ENCODE measurements at regions not wholly inside any gene's neighbourhood (a gene's known extent, or its start where the extent isn't known, plus 50 kb on each side); places are given as distances from the start of the nearest gene placed in this dataset.
A peak's percentile ranks its signal among the peaks of the same experiment; 100 is the strongest.

DNA sequence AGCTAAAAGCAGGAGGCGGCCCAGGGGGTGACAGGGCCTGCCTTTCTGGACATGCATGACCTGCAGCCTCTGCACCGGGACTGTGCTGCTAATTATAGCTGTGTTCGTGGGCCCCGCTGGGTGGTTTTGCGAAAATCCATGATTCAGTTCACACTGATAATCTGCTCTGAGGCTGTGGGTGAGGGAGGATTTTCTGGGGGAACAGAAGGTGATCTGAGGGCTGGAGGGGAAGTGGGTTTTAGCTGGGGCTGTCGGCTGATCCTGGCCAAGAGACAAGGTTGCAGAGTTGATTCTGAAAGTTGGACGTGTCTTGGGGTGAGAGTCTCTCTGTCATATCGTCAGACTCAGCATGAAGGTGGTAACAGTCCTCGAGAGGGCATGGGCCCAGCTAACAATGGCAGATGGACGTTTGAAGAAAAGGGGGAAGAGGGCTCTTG is 187.5 kb upstream of the ZNF469 start:
- Histone ChIP-seq H3K27ac (no peak overlapping the region), H3K36me3 (no peaks in the 10 kb centered on the region)
- peak overlapping the region; percentile 35 for H3K27ac Mint-ChIP-seq

DNA sequence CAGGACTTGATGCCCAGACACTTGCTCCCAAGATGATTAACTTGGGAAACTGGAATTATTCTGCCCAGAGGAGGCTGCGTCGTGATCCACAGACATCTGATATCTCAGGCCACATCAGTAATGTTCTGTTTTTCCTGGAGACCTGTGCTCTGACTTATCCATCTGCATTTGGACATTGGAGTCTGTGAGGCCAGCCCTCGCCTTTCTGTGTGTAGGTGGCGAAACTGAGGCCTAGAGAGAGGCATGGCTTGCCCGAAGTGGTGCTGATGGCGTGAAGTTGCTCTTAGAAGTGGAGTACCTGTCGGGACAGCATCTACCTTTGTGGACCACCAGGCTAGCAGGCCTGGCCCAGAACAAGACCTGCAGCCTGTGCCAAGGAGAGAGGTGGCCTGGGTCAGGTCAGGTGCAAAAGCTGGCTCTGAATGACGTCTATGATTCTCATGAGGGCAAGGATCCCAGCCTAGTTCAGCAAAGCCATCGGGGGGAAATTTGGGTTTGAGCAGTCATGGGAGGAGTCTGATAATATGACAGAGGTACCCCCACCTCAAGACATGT is 186.8 kb upstream of the ZNF469 start:
- Histone ChIP-seq H3K27ac (no peak overlapping the region), H3K79me2 (ENCODE audit: low read depth) (no peaks in the 10 kb centered on the region), H3K9ac (no peak overlapping the region), H3K27me3 (no peaks in the 10 kb centered on the region), H3K36me3 (no peaks in the 10 kb centered on the region), H3F3A (ENCODE audit: low read depth) (peaks cover 4% of the 10 kb centered on the region), H3K4me2 (no peak overlapping the region), H3K9me3 (ENCODE audit: low read depth) (no peaks in the 10 kb centered on the region), H3K4me3 (no peak overlapping the region), H2AFZ (replicated peaks) (no peak overlapping the region), H3K4me1 (peaks cover 7% of the 10 kb centered on the region), H4K20me1 (ENCODE audit: low read depth) (no peaks in the 10 kb centered on the region)
- no peak for DNase-seq (ENCODE audit: low spot score)
- Mint-ChIP-seq H3K36me3 (peaks cover 4% of the 10 kb centered on the region), H3K27ac (peak overlapping the region; percentile 25), H3K27me3 (ENCODE audit: insufficient read depth, low read depth) (peaks cover 15% of the 10 kb centered on the region), H3K4me1 (peaks cover 36% of the 10 kb centered on the region), H3K9me3 (peaks cover 7% of the 10 kb centered on the region), H3K4me3 (no peak overlapping the region)
- TF ChIP-seq EZH2 (IDR thresholded peaks at IDR 0.05): no peak
- TF ChIP-seq, protein P1, sequence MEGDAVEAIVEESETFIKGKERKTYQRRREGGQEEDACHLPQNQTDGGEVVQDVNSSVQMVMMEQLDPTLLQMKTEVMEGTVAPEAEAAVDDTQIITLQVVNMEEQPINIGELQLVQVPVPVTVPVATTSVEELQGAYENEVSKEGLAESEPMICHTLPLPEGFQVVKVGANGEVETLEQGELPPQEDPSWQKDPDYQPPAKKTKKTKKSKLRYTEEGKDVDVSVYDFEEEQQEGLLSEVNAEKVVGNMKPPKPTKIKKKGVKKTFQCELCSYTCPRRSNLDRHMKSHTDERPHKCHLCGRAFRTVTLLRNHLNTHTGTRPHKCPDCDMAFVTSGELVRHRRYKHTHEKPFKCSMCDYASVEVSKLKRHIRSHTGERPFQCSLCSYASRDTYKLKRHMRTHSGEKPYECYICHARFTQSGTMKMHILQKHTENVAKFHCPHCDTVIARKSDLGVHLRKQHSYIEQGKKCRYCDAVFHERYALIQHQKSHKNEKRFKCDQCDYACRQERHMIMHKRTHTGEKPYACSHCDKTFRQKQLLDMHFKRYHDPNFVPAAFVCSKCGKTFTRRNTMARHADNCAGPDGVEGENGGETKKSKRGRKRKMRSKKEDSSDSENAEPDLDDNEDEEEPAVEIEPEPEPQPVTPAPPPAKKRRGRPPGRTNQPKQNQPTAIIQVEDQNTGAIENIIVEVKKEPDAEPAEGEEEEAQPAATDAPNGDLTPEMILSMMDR (IDR thresholded peaks at IDR 0.05): no peak
- no peak for TF ChIP-seq EZH2phosphoT487 (IDR thresholded peaks at IDR 0.05)

More for the DNA sequence above, 187.5 kb upstream of the ZNF469 start:
- Histone ChIP-seq H3K79me2 (ENCODE audit: low read depth) (no peaks in the 10 kb centered on the region), H3K27me3 (no peaks in the 10 kb centered on the region), H3K9ac (no peak overlapping the region), H3K9me3 (ENCODE audit: low read depth) (no peaks in the 10 kb centered on the region), H3F3A (ENCODE audit: low read depth) (peaks cover 4% of the 10 kb centered on the region), H3K4me3 (no peak overlapping the region), H3K4me1 (peaks cover 7% of the 10 kb centered on the region), H2AFZ (replicated peaks) (no peak overlapping the region), H3K4me2 (no peak overlapping the region), H4K20me1 (ENCODE audit: low read depth) (no peaks in the 10 kb centered on the region)
- H3K27me3 Mint-ChIP-seq (ENCODE audit: insufficient read depth, low read depth): peaks cover 15% of the 10 kb centered on the region
- H3K4me1 Mint-ChIP-seq: peaks cover 31% of the 10 kb centered on the region
- peaks cover 4% of the 10 kb centered on the region for H3K36me3 Mint-ChIP-seq
- no peak for DNase-seq (ENCODE audit: low spot score)
- TF ChIP-seq EZH2phosphoT487 (IDR thresholded peaks at IDR 0.05) (no peak), EZH2 (IDR thresholded peaks at IDR 0.05) (no peak)
- TF ChIP-seq, protein P1 (IDR thresholded peaks at IDR 0.05): no peak
- H3K9me3 Mint-ChIP-seq: peaks cover 8% of the 10 kb centered on the region
- H3K4me3 Mint-ChIP-seq: peak overlapping the region; percentile 10

DNA sequence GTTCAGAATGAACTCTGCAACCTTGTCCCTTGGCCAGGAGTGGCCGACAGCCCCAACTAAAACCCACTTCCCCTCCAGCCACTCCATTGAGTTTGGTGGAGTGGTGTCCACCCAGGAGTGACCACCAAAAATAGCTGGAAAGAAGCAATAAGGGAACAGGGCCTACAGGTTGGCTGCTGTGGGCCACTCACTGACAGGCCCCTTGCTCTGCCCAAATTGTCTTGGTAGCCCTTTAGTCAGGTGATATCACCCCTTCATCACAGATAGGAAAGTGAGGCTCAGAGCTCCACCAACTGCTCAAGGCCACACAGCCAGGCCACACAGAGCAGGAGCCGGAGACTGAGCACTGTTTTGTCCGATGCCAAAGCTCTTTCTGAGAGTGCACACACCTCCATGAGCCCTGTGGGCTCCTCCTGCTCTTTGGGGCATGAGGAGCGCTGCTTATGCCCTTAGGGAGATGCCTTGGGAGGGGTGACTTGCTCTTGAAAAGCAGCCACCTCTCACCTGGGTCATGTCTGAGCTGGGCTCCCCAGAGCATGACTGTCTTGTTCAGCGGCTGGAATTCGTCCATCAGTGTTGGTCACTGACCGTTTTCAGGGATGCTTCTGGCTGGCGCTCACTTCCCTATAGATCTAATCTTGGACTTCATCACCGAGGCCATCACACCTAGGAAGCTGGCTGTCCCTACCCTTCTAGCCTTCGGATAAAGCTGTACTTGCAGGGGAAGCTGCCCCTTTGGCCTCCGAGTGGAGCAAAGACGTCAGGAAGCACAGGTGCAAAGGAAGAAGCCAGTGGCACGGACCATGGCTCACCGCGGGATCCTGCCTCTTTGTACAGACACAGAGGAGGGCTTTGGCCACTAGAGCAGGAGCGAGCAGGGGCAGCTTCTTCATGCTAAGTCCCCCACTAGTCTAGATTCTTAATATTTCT is 186.0 kb upstream of the ZNF469 start:
- Histone ChIP-seq H2AFZ (replicated peaks) (no peak overlapping the region), H3F3A (ENCODE audit: low read depth) (peaks cover 4% of the 10 kb centered on the region), H3K4me1 (peaks cover 7% of the 10 kb centered on the region), H3K4me3 (no peak overlapping the region), H3K36me3 (no peaks in the 10 kb centered on the region), H3K79me2 (ENCODE audit: low read depth) (no peaks in the 10 kb centered on the region), H4K20me1 (ENCODE audit: low read depth) (no peaks in the 10 kb centered on the region), H3K27ac (no peak overlapping the region), H3K27me3 (no peaks in the 10 kb centered on the region), H3K4me2 (no peak overlapping the region), H3K9ac (no peak overlapping the region), H3K9me3 (ENCODE audit: low read depth) (no peaks in the 10 kb centered on the region)
- peaks cover 4% of the 10 kb centered on the region for H3K9me3 Mint-ChIP-seq
- H3K4me1 Mint-ChIP-seq: peaks cover 37% of the 10 kb centered on the region
- peaks cover 4% of the 10 kb centered on the region for H3K36me3 Mint-ChIP-seq
- peaks cover 13% of the 10 kb centered on the region for H3K27me3 Mint-ChIP-seq (ENCODE audit: insufficient read depth, low read depth)
- TF ChIP-seq EZH2 (IDR thresholded peaks at IDR 0.05): no peak
- TF ChIP-seq EZH2phosphoT487 (IDR thresholded peaks at IDR 0.05): no peak
- TF ChIP-seq, protein P1 (IDR thresholded peaks at IDR 0.05): no peak
- no peak overlapping the region for H3K27ac Mint-ChIP-seq
- no peak overlapping the region for H3K4me3 Mint-ChIP-seq
- DNase-seq (ENCODE audit: low spot score): no peak
